Ishikawa (cell line): ENCODE measurements at regions not wholly inside any gene's neighbourhood (a gene's known extent, or its start where the extent isn't known, plus 50 kb on each side); places are given as distances from the start of the nearest gene placed in this dataset.

ENCODE experiments used
- EGR1 ChIP-seq: IDR thresholded peaks from 2 replicates; pipeline ENCODE4 v1.6.1; 2012
- FOXM1 ChIP-seq: IDR thresholded peaks from 2 replicates; pipeline ENCODE4 v1.6.1; 2012; ENCODE audit warnings: low read depth, borderline replicate concordance
- RAD21 ChIP-seq: IDR thresholded peaks from 2 replicates; pipeline ENCODE4 v1.6.1; 2012; ENCODE audit warnings: low read depth
- TAF1 ChIP-seq: IDR thresholded peaks from 2 replicates; pipeline ENCODE4 v1.6.1; 2012; ENCODE audit warnings: low read depth, mild to moderate bottlenecking
- TCF12 ChIP-seq: IDR thresholded peaks from 2 replicates; pipeline ENCODE4 v1.6.1; 2012; ENCODE audit warnings: low read depth
- ZBTB7A ChIP-seq: IDR thresholded peaks from 2 replicates; pipeline ENCODE4 v1.6.1; 2012; ENCODE audit warnings: low read depth
- TF ChIP-seq, protein P1 (sequence below): IDR thresholded peaks from 2 replicates; pipeline ENCODE4 v1.6.1; 2012; ENCODE audit warnings: low read depth, mild to moderate bottlenecking

DNA sequence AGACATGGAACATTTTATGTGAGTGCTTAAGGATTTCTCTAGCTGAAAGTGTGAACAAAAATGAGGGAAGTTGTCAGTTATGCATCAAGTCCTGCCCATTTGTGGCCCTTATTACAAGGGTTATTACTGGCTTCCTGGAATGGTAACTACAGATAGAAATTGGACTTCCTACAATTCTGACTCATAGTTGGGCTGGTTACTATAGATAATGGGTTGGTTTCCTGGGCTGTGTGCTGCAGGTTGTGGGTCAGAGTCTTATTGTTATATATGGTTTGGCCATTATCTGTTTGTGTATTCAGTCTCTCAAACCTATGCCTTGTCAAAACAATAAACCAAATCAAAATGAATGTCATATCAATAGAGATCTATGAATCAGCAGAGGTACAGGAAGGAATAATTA, 313.7 kb downstream of the ADAMTS20 start:
- TF ChIP-seq TCF12, result no peak
- TF ChIP-seq EGR1, result no peak
- TF ChIP-seq ZBTB7A, result no peak
- no peak for TF ChIP-seq RAD21
- TF ChIP-seq, protein P1, sequence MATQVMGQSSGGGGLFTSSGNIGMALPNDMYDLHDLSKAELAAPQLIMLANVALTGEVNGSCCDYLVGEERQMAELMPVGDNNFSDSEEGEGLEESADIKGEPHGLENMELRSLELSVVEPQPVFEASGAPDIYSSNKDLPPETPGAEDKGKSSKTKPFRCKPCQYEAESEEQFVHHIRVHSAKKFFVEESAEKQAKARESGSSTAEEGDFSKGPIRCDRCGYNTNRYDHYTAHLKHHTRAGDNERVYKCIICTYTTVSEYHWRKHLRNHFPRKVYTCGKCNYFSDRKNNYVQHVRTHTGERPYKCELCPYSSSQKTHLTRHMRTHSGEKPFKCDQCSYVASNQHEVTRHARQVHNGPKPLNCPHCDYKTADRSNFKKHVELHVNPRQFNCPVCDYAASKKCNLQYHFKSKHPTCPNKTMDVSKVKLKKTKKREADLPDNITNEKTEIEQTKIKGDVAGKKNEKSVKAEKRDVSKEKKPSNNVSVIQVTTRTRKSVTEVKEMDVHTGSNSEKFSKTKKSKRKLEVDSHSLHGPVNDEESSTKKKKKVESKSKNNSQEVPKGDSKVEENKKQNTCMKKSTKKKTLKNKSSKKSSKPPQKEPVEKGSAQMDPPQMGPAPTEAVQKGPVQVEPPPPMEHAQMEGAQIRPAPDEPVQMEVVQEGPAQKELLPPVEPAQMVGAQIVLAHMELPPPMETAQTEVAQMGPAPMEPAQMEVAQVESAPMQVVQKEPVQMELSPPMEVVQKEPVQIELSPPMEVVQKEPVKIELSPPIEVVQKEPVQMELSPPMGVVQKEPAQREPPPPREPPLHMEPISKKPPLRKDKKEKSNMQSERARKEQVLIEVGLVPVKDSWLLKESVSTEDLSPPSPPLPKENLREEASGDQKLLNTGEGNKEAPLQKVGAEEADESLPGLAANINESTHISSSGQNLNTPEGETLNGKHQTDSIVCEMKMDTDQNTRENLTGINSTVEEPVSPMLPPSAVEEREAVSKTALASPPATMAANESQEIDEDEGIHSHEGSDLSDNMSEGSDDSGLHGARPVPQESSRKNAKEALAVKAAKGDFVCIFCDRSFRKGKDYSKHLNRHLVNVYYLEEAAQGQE, result no peak
- TF ChIP-seq FOXM1, result no peak
- no peak for TF ChIP-seq TAF1
